ENCODE measurements at regions not wholly inside any gene's neighbourhood (a gene's known extent, or its start where the extent isn't known, plus 50 kb on each side); places are given as distances from the start of the nearest gene placed in this dataset.
"Not testable (repeated sequence)": the region's sequence is repeated elsewhere in the genome, so short reads cannot be mapped to it uniquely, and the experiment has no call there.

DNA sequence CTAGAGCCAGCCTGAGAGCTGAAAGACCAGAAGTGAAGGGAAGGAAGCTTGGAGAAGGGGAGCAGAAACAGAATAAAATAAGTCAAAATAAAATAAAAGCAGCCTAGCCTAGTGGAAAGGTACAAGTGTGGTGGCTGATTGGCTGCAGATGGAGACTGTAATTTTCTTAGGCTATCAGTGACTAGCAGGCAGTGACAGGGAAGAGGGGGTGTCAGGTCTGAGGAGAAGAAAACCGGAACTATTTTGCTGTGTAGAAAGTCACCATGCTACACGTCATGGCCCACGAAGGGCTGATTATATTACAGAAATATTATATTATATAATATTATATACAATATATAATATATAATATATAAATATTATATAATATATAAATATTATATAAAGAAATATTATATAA, 98.1 kb upstream of the TAF11L2 start:
- DNase-seq (ENCODE audit: low read depth, low spot score) = no peak

DNA sequence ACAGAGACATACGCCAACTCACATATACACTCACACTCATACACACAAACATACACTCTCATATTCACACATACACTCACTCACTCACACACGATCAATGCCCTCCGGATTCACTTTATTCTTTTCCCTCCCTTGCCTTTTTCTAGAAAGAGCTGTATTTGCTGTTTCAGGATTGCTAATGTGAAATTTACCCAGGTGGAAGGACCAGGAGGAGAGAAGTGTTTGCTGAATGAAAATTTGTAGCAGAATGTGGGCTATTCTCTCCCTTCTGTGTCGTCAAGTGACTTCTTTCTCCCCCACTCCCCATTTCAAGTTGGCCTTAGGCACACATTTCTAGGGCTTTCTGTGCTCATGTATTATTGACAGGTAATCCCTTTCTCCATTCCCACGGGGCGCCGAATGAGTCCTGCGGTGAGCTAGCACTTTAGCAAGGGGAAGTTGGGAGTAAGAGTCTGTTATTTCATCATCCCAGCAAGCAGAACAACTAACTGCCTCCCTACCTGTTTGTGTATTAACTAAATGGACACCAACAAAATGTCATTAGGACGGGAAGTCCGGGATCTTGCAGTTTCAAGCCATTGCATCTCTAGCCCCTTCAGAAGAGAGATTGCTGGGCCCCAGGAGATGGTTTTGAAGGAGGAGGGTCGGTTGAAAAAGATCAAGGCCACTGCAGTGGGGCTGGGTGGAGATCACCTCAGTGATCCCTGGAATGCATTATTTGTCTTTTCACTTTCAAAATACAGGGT, 97.1 kb upstream of the TAF11L2 start:
- no peak for DNase-seq (ENCODE audit: low read depth, low spot score)

DNA sequence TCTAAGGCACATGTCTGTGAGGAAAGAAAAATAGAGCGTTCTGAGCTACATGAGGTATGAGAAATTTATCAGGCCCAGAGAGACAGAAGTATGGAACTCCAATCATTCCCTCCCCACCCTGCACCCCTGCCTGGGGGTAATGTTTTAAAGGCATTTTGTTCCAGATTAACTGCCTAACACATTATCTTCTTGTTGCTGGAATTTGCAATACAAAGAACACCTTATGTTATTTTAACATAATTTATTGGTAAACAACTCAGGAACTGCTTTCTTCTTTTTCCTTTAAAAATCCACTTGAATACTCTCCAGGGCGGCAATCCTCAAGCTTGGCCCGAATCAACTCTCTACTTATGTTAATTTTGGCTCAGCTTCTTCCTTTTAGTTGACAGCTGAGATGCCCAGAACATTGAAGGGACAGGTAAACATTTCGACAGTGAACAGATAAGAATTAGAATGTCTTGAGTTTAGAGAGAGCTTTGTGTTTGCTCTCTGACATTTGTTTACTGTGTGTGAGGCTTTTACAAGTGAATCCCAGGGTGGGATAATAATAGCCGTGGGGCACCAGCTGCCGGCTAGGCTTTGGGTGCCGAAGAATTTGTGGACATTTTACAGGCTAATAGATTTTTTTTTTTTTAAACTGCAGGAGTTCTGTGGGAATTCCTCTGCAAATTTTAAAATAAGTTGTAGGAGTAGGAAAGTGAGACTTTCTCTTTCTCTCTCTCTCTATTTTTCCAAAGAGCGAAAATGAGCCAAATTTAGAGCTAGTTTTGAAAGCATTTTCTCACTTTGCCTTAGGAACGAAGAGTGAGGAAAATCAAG, 96.4 kb upstream of the TAF11L2 start:
- no peak for DNase-seq (ENCODE audit: low read depth, low spot score)

DNA sequence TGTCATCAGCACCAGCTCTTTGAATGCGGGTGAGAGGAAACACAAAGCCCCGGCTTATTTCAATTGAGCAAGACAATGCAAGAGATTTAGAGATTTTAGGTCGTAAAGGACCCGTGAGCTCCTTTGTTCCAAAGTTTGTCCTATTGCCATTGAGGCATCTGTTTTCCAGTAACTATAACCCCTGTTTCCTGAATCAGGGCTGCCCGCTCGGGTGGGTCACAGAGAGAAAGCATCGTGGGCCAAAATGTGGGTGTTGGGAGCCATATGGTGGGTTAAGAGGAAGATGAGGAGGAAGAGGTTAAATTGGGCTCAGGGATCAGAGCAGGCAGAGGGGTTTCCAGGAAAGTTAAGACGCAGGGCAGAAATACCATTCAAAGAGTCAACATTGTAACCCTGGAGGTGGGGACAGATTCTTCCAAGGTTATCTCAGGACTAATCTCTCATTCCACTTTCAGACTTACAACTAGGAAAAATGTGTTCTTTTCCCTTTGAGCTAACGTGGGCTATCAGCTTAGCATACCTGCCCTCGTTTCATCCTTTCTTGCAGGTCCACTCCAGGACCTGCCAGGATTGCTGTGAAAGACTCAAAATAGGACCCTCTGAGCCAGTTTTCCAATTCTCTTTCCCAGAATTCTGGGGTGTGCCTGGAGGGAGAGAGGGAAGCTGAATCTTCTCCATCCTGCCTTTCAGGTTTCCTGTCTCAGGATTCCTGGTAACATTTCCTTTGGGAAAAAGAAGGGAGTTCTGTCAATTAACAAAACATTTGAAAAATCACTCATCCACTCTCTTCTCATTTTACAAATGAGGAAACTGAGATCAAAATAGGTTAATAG, 95.5 kb upstream of the TAF11L2 start:
- DNase-seq (ENCODE audit: low read depth, low spot score) = no peak

DNA sequence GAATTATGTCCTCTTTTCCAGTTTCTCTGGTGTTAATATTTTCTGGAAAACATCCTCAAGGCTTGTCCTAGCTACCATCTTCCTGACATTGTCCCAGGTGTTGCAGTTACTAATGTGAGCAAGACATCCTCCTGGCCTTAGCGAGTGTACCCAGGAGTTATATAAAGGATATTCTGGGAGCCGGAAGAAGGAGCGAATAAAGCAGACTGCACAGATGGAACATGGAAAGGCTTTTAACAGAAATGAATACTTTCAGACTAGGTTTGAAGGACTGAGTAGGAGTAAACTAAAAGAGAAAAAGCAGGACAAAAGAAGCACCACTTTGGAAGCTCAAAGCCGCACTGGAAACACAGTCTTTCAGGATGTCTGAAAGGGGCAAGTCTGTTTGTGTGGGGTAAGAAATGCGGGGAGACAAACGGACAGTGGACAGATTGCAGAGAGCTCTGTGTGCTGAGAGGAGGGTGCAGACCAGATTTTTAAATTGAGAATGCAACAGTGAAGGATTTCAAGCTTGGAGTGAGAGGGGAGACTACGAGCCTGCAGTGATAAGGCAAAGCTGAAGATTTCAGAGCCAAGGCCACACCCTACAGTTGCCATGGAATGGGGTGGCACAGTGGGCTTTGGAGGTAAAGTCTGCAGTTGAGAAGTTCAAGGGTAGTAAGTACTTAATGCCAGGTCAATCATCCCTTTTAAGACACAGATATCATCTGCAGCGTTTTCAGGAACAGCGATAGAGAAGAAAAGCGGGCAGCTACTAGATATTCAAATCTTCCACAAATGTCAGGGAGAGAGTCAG, 94.1 kb upstream of the TAF11L2 start:
- DNase-seq (ENCODE audit: low read depth, low spot score) = no peak

DNA sequence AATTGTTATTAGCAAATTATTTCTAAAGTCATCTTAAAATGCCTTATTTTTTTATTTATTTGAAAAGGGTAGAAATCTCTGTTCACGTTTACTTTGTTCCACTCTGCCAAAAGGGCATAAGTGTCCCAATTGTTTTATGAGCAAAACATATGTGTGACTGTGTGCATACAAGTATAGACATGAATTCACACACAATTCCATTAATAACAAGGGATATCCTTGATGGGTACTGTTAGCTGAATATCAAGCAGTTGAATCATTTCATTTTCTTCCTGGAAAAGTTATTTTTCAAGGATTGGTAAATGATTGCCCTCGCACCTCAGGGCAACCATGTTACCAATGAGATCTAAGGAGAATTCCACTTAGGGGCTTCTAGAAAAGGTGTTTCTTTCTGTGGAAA, 92.1 kb upstream of the TAF11L2 start:
- DNase-seq (ENCODE audit: low read depth, low spot score) = no peak

DNA sequence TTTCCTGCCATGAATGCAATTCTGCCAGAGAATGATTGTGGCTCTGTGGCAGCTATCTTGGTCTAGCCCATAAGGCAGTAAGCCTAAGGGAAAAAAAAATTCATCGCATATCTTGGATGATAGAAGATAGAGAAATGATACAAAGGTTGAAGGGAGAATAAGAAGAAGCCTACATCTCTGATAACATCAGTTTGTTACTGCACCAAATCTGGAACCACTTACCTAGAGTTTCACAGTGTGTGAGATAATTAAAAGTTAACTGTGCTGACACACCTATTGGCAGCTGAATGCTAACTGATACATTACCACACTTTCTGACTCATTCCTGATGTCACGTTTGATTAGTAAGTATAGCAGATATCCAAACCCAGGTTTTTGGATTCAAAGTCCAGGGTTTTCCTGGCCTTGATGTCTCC, 91.6 kb upstream of the TAF11L2 start:
- DNase-seq (ENCODE audit: low read depth, low spot score) = no peak

DNA sequence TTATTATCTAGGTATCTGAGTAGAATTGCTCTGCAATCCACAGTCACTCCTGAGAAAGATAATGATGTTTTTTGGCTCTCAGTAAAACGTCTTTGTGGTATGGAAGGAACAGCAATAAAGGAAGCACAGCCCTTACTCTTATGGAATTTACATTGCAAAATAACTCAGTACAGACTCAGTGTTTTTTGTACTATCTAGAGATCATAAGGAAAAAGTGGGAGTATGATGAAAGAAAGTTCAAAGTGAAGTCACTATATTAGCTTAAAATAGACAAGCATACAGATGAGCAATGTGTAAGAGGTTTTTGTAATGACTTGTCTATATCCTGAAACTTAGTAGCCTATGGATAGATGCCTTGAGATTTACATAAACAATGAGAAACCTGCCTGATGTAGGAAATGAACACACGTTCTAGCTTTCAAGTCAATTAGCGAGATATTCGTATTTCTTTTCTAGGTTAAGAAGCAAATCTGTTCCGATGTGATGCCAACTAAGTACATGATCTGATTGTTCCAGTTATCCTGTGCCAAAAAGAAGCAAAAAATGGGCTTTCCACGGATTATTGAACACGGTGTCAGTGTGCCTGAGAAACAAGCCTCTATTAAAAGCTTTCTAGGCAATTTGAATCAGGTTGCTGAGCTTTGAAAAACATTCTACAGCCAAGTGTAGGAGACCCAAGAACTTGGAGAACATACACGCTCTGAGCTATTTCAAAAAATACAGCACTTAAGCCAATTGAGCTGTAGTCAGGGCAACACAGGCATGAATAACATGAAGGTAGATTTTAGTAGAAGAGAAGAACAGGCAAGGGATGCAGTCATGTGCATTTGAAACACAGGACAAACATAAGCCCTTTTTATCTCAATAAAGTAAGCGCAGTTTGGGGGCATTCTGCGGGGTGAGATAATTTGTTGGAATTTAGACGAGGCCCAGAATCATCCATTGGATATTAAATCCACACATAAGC, 86.3 kb upstream of the TAF11L2 start:
- DNase-seq (ENCODE audit: low read depth, low spot score) = no peak

DNA sequence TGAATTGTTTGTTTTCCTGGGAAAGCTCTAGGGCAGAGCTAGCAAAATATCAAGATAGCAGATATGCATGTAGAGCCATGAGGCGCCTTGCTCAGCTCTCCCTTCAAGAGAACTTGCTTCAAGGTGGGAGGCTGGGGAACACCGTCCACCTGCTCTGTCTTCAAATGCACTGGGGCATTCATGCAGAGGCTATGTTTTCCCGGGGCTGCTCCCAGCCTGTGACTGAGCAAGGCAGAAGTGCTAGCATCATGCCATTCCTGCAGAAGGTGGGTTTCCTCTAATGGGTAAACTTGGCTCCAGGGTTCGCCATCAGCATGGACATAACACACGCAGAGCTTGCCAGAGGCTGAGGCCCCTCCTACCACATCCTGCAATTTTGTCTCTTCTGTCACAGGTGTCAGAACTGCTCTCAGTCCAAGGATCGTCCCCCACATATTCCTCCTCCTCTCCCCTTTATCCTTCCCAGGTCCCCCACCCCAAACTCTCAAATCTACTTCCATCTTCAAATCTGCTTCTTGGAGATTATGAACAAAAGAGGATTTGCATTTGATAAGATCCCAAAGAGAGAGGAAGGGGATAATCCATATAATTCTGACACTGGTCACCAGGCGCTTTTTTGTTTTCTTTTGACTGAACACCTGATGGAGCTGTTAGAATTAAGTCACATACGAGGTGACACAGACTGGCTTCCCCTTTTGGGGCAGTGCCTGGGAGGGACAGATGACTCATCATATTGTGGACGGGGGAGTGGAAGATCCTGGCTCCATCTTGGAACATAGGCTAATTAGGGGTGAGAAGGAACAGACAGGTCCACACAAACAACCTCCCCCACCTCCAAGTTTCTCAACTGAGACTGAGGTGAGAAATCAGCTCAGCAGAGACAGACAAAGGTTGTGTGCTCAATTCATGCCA, 85.0 kb upstream of the TAF11L2 start:
- DNase-seq (ENCODE audit: low read depth, low spot score) = no peak

DNA sequence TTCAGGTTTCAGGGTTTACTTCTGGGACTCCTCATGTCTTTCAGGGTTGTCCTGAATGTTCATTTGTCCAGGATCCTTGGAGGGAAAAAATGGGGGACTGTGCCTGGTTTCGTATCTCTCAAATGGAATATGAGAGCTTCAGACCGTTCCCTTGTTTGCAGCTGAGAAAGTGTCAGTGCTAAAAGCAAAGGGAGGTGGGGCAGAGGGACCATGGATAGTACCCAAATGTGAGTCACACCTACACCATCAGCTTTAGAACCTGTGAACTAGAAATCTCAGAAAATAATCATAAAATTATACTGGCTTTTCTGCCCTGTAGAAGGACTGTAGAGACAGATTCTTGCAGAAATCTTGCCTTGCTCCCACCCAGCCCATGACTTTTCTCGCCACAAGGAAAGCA, 84.3 kb upstream of the TAF11L2 start:
- no peak for DNase-seq (ENCODE audit: low read depth, low spot score)

DNA sequence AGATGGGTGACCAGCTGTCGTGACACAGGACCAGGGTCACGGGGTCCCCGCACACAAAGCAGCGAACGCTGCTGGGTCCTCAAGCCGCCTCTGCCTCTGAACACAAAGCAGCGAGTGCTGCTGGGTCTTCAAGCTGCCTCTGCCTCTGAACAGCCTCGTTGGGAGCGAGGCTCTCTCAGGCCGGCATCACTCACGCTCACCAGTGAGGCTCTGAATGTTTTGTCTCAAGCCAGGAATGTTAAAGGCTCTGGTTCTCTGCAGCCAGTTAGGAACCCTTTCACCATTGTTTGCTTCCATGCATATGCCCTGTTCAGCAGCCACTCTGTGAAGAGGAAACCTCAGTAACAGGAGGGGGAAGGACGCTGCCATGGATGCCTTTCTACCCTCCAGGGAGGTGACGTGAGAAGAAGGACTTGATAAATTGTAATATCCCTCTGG, 82.7 kb upstream of the TAF11L2 start:
- DNase-seq (ENCODE audit: low read depth, low spot score) = no peak

DNA sequence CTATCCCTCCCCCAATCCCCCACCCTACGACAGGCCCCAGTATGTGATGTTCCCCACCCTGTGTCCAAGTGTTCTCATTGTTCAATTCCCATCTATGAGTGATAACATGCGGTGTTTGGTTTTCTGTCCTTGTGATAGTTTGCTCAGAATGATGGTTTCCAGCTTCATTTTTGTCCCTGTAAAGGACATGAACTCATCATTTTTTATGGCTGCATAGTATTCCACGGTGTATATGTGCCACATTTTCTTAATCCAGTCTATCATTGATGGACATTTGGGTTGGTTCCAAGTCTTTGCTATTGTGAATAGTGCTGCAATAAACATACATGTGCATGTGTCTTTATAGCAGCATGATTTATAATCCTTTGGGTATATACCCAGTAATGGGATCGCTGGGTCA, 81.7 kb upstream of the TAF11L2 start:
- not testable (repeated sequence) for DNase-seq (ENCODE audit: low read depth, low spot score)

DNA sequence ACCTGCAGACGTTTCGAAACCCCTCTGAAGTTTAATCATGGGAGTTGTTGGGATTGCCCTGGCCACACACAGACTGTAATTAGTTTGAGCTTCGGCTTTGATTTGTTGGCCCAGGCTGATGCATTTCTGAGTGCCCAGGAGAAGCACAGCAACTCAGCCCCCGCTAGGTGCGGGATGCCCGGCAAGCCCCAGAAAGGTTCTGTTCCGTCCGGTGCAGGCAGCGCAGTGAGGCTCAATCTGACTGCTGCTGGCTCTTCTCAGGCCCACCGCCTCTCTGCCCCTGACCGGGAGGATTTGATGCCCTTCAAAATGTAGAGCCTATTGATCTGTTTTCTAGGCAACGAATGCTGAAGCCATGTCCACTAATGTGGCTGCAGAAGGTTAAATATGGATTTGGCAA, 73.4 kb upstream of the TAF11L2 start:
- DNase-seq (ENCODE audit: low read depth, low spot score) = no peak

DNA sequence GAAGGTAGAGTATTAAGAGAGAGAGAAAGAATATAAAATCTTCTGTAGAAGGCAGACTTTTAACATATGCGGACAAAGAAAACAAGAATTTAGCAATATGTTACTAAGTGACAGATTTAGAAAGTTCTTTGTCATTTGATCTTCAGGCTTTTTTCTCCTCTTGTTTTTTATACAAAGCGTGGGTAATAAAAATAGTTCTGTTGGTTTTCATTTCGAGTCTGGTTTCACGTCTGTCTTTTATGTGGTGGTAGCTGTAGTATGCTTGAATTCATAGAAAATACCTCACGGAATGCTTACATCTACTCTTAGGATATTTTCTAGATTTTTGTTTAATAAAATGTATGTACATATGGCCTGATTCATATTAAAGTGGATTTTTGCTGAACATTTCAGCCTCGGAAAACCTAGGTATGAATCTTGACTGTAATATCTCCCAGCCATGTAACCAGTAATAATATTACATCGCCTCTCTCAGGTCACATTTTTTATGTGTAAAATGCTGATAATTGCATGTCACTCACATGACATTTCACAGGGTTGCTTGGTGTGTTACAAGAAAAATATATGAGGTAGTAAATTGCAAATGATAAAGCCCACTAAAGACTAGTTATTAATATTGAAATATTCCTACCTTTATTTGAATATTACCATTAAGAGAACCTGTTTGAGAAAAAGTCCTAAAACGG, 72.5 kb upstream of the TAF11L2 start:
- DNase-seq (ENCODE audit: low read depth, low spot score) = no peak

DNA sequence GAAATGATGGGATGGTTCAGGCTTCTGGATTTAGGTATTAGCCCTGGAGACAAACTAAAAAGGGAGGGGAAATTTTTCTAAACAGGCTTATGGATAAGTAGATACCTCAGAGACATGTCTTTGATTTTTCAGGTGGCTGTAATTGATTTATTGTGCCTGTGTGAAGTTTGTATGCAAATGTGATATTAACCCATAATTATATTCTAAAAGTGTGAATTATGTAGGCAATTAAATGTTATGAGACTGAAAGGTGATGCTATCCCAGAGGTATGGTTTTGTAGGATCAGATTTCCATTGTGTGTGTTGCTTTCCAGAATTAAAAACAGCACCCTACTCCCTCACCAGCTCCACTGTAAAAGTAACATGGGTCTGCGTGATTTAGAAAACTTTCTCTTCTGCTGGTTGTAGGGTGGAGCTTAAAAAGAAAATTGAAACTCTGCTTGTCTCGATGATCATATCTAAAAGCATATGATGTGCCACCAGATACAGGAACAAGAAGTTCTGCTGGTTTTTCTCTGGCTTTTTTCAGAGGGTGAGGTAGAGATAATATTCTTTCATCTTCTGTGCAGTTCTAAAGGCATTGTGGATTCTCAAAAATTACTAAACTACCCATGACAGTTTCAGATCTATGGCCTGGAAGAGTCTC, 71.8 kb upstream of the TAF11L2 start:
- DNase-seq (ENCODE audit: low read depth, low spot score) = no peak

DNA sequence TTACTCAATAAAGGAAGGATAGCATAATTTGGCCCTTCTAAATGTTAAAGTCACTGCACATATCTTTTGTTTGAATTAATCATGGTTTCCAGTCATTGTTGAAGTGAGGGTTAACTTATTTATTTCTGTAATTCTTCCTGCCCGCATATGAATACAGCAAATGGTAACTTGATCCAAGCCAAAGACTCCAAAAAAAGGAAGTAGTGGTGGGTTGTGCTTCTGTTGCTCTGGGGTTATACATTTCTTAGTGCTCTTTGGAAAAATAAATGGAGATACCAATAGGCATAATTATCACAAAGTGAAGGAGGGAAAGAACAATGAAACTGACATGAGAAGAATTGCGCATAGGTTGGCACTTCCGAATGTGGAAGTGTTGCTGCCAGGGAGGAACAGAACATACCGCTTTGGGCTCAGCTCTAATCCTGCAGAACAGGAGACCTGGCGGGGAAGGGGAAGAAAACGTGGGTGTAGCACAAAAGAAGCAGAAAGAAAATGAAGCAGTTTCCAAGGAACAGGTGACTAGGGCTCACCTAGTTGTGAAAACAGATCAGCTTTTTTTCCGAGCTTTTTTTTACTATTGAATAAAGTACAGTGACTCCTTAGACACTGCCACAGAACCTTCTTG, 69.7 kb upstream of the TAF11L2 start:
- DNase-seq (ENCODE audit: low read depth, low spot score) = no peak

DNA sequence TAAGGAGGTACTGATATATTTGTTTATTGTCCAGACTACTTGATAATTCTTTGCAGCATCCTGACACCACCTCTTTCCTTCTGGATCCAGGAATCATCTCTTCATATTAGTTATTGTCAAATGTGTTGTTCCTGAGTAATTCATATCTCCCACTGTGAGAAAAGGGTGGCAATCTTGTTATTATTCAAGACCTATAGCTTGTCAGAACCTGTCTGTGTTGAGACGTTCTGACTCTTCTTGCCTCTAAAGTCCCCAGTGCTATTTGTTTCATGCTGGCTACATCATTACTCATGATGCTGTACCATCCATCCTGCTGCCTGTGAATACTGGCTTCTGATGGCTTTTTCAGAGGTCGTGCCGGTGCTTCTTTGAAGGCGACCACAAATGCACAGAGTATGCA, 68.7 kb upstream of the TAF11L2 start:
- DNase-seq (ENCODE audit: low read depth, low spot score) = no peak

DNA sequence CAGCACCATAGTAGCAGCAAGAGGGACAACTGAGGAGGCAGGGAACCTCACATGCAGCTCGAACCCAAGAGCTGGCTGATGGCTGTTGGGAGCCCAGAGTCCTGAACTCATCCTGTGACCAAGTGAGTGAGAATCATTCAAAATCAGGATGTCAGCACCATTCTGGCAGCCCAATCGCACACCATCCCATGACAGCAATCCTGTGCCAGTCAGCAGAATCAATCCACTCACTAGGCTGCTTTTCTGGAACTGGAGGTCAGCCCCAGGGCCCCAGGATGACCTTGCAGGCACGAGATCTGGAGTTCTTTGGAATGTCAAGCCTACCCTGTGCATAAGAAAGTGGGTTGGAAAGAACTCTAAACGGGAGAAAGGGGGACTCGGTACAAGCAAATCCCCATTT, 67.8 kb upstream of the TAF11L2 start:
- DNase-seq (ENCODE audit: low read depth, low spot score) = no peak

Data from brain pericyte (primary cell).